ENCODE measurements at regions not wholly inside any gene's neighbourhood (a gene's known extent, or its start where the extent isn't known, plus 50 kb on each side); places are given as distances from the start of the nearest gene placed in this dataset.

DNA sequence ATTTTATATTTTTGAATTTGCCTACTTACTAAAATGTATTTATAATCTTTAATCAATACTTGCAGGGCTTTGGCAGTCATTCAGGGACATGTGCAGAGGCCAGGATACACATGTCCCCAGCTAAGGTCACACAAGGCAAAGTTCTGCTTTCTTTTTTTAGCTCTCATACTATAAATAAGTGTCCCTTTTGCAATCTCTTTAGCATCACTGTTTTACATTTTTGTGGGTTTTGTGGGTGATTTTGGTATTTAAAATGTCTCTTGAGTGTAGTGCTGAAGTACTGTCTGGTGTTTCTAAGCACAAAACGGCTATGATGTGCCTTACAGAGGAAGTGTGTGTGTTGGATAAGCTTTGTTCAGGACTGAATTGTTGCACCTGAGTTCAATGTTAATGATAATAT lies 309.0 kb upstream of the GULP1 start:
- Histone ChIP-seq H3K36me3 (ENCODE audit: control insufficient read depth, insufficient read depth, low read length) (no peaks in the 10 kb centered on the region), H3K4me1 (peaks cover 16% of the 10 kb centered on the region; the same call in 1 of the 2 replicates), H3K9me3 (0 out of 2 replicates have a peak, but pooled peaks cover 3% of the 10 kb centered on the region), H3K4me3 (ENCODE audit: low read depth, low read length) (no peak overlapping the region), H3K27me3 (replicated peaks; ENCODE audit: control insufficient read depth, insufficient read depth, low read length) (no peaks in the 10 kb centered on the region)
- Mint-ChIP-seq H3K4me1 (ENCODE audit: low read depth, unreplicated experiment) (no peaks in the 10 kb centered on the region), H3K9me3 (ENCODE audit: unreplicated experiment) (no peaks in the 10 kb centered on the region), H3K36me3 (ENCODE audit: insufficient read depth, unreplicated experiment) (no peaks in the 10 kb centered on the region), H3K27ac (ENCODE audit: unreplicated experiment) (no peak overlapping the region), H3K27me3 (ENCODE audit: insufficient read depth, unreplicated experiment) (no peaks in the 10 kb centered on the region), H3K4me3 (ENCODE audit: unreplicated experiment) (no peak overlapping the region)
- no peak for DNase-seq
- POLR2A ChIA-PET = no interaction called here
- CTCF ChIA-PET = no interaction called here
- BruUV-seq (replicated peaks) = no TSS peak
- intact Hi-C loops (cut with micrococcal nuclease; ENCODE audit: unreplicated experiment) = no loop called here
- TF ChIP-seq, protein P1, sequence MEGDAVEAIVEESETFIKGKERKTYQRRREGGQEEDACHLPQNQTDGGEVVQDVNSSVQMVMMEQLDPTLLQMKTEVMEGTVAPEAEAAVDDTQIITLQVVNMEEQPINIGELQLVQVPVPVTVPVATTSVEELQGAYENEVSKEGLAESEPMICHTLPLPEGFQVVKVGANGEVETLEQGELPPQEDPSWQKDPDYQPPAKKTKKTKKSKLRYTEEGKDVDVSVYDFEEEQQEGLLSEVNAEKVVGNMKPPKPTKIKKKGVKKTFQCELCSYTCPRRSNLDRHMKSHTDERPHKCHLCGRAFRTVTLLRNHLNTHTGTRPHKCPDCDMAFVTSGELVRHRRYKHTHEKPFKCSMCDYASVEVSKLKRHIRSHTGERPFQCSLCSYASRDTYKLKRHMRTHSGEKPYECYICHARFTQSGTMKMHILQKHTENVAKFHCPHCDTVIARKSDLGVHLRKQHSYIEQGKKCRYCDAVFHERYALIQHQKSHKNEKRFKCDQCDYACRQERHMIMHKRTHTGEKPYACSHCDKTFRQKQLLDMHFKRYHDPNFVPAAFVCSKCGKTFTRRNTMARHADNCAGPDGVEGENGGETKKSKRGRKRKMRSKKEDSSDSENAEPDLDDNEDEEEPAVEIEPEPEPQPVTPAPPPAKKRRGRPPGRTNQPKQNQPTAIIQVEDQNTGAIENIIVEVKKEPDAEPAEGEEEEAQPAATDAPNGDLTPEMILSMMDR (IDR thresholded peaks at IDR 0.05; ENCODE audit: insufficient read depth in 1 of 2, low read depth in 1 of 2, low read length in 1 of 2, severe bottlenecking in 1 of 2, unreplicated experiment in 1 of 2) = no peak

DNA sequence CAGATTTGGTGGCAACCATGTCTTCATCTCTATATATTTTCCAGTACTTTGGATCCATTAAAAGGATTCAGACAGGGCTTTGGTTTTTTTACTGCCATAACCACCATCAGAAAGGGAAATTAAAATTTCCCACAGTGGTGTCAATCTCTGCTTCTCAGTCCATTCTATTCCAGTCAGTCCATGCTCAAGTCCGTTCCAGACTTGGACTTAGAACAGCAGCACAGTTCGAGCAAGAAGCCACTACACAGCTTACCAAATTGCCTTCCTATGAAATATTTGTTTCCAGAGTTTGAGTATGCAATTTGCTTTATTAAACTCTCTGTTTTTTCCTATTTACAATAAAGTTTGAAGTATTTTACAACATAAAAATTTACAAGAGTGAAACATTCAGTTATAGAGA lies 306.5 kb upstream of the GULP1 start:
- Histone ChIP-seq H3K9me3 (0 out of 2 replicates have a peak, but pooled peaks cover 3% of the 10 kb centered on the region), H3K4me3 (ENCODE audit: low read depth, low read length) (no peak overlapping the region), H3K36me3 (ENCODE audit: control insufficient read depth, insufficient read depth, low read length) (no peaks in the 10 kb centered on the region), H3K27me3 (replicated peaks; ENCODE audit: control insufficient read depth, insufficient read depth, low read length) (no peaks in the 10 kb centered on the region), H3K4me1 (peaks cover 16% of the 10 kb centered on the region; the same call in 1 of the 2 replicates)
- Mint-ChIP-seq H3K9me3 (ENCODE audit: unreplicated experiment) (no peaks in the 10 kb centered on the region), H3K36me3 (ENCODE audit: insufficient read depth, unreplicated experiment) (no peaks in the 10 kb centered on the region), H3K27me3 (ENCODE audit: insufficient read depth, unreplicated experiment) (no peaks in the 10 kb centered on the region), H3K4me3 (ENCODE audit: unreplicated experiment) (no peak overlapping the region), H3K27ac (ENCODE audit: unreplicated experiment) (no peak overlapping the region), H3K4me1 (ENCODE audit: low read depth, unreplicated experiment) (no peaks in the 10 kb centered on the region)
- intact Hi-C loops (cut with micrococcal nuclease; ENCODE audit: unreplicated experiment) = no loop called here
- TF ChIP-seq, protein P1 (IDR thresholded peaks at IDR 0.05; ENCODE audit: insufficient read depth in 1 of 2, low read depth in 1 of 2, low read length in 1 of 2, severe bottlenecking in 1 of 2, unreplicated experiment in 1 of 2) = no peak
- DNase-seq = no peak
- POLR2A ChIA-PET = no interaction called here
- BruUV-seq (replicated peaks) = no TSS peak
- CTCF ChIA-PET = no interaction called here

DNA sequence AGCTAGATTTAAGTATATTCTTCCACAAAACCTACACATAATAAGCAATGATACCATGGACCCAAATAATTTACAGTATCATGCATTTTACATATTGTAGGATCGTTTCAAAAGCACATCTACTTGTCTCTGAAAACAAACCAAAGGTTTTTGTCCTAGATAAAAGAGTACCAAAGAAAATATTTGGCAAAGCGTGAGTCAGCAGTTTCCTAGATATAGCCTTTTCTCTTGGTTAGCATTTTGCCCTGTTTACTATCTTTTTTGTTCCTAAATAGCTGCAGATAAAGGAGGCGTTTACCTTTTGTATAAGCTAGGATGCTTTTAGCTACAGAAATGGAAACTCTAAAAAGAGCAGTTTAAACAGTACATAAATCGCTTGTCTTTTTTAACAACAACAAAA lies 305.8 kb upstream of the GULP1 start:
- ChIA-PET CTCF (no interaction called here), POLR2A (no interaction called here)
- H3K36me3 ChIP-seq (ENCODE audit: control insufficient read depth, insufficient read depth, low read length) = no peaks in the 10 kb centered on the region
- TF ChIP-seq, protein P1 (IDR thresholded peaks at IDR 0.05; ENCODE audit: insufficient read depth in 1 of 2, low read depth in 1 of 2, low read length in 1 of 2, severe bottlenecking in 1 of 2, unreplicated experiment in 1 of 2) = no peak
- peaks cover 16% of the 10 kb centered on the region; the same call in 1 of the 2 replicates for H3K4me1 ChIP-seq
- H3K9me3 ChIP-seq = 0 out of 2 replicates have a peak, but pooled peaks cover 3% of the 10 kb centered on the region
- intact Hi-C loops (cut with micrococcal nuclease; ENCODE audit: unreplicated experiment) = no loop called here
- no peak overlapping the region for H3K27ac Mint-ChIP-seq (ENCODE audit: unreplicated experiment)
- no peak for DNase-seq
- no peaks in the 10 kb centered on the region for H3K27me3 ChIP-seq (replicated peaks; ENCODE audit: control insufficient read depth, insufficient read depth, low read length)
- no peak overlapping the region for H3K4me3 ChIP-seq (ENCODE audit: low read depth, low read length)
- H3K27me3 Mint-ChIP-seq (ENCODE audit: insufficient read depth, unreplicated experiment) = no peaks in the 10 kb centered on the region
- BruUV-seq (replicated peaks) = no TSS peak
- H3K4me1 Mint-ChIP-seq (ENCODE audit: low read depth, unreplicated experiment) = no peaks in the 10 kb centered on the region
- no peaks in the 10 kb centered on the region for H3K36me3 Mint-ChIP-seq (ENCODE audit: insufficient read depth, unreplicated experiment)
- H3K4me3 Mint-ChIP-seq (ENCODE audit: unreplicated experiment) = no peak overlapping the region
- H3K9me3 Mint-ChIP-seq (ENCODE audit: unreplicated experiment) = no peaks in the 10 kb centered on the region
